RWPE2 (cell line): ENCODE measurements at regions not wholly inside any gene's neighbourhood (a gene's known extent, or its start where the extent isn't known, plus 50 kb on each side); places are given as distances from the start of the nearest gene placed in this dataset.
A peak's percentile ranks its signal among the peaks of the same experiment; 100 is the strongest.

Source experiments
- ATAC-seq: fragments of 200-7000 bp; cut with Tn5 transposase; 3 replicates; pipeline ENCODE4 v1.9.1; 2021; ENCODE audit warnings: low read depth
- DNase-seq: peaks from one replicate; pipeline ENCODE4 v3.0.0-alpha.2; 2020; ENCODE audit warnings: low spot score
- H3K27ac ChIP-seq: fragments of 450-650 bp; 2 replicates; pipeline ENCODE4 v1.5.1; 2017; ENCODE audit warnings: mild to moderate bottlenecking; ENCODE audit not compliant: poor library complexity, severe bottlenecking
- H3K27me3 ChIP-seq: fragments of 250-450 bp; sonication (Bioruptor Pico); 2 replicates; pipeline ENCODE4 v1.5.1; 2021; ENCODE audit warnings: mild to moderate bottlenecking, moderate library complexity; ENCODE audit not compliant: insufficient read depth, poor library complexity, severe bottlenecking
- H3K36me3 ChIP-seq: fragments of 250-450 bp; sonication (Bioruptor Pico); 2 replicates; pipeline ENCODE4 v1.5.1; 2020; ENCODE audit warnings: low read depth, mild to moderate bottlenecking, moderate library complexity
- H3K4me1 ChIP-seq: fragments of 250-450 bp; sonication (Bioruptor Pico); 2 replicates; pipeline ENCODE4 v1.5.1; 2021; ENCODE audit warnings: mild to moderate bottlenecking, moderate library complexity; ENCODE audit not compliant: insufficient read depth, poor library complexity, severe bottlenecking
- H3K4me3 ChIP-seq: fragments of 250-450 bp; sonication (Bioruptor Pico); 2 replicates; pipeline ENCODE4 v1.5.1; 2021; ENCODE audit warnings: mild to moderate bottlenecking, moderate library complexity; ENCODE audit not compliant: severe bottlenecking
- H3K9me3 ChIP-seq: fragments of 250-450 bp; sonication (Bioruptor Pico); 2 replicates; pipeline ENCODE4 v1.5.1; 2021; ENCODE audit warnings: mild to moderate bottlenecking, moderate library complexity; ENCODE audit not compliant: severe bottlenecking
- TF ChIP-seq, protein P1 (sequence below): fragments of 450-650 bp; IDR thresholded peaks from one replicate; pipeline ENCODE4 v1.5.1; 2017; ENCODE audit warnings: mild to moderate bottlenecking, moderate library complexity; ENCODE audit not compliant: poor library complexity, severe bottlenecking

DNA sequence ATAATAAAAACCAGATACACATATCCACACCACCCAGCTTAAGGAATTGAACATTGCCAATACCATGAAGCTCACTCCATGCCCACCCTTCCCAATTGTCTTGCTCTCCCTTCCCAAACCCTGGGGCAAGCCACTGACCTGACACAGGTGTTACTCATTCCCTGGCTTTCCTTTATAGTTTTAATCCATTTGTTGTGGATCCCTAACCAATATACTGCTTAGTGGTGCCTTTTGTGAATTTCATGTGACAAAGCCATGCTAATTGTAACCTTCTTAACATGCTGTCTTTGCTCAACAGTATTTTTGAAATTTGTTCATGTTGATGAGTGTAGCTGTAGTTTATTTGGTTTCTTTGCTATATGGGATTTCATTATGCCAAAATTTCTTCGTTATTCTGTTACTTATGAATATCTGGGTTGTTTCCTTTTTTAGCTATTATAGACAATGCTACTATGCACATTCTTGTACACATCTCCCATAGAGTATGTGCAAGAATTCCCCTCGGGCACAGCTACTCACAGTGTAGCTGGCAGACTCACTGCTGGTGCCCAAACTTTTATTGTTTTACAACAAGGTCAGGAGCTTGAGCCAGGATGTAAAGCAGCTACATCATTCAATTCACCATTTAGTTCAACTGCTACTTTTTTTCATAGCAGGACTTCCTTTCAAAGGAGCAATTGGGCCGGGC, 90.8 kb upstream of the ATL2 start:
- ATAC-seq (no peak), DNase-seq (no peak)
- Histone ChIP-seq H3K27ac (no peak overlapping the region), H3K4me3 (no peak overlapping the region), H3K27me3 (no peaks in the 10 kb centered on the region), H3K36me3 (no peaks in the 10 kb centered on the region), H3K9me3 (no peaks in the 10 kb centered on the region), H3K4me1 (no peaks in the 10 kb centered on the region)
- TF ChIP-seq, protein P1, sequence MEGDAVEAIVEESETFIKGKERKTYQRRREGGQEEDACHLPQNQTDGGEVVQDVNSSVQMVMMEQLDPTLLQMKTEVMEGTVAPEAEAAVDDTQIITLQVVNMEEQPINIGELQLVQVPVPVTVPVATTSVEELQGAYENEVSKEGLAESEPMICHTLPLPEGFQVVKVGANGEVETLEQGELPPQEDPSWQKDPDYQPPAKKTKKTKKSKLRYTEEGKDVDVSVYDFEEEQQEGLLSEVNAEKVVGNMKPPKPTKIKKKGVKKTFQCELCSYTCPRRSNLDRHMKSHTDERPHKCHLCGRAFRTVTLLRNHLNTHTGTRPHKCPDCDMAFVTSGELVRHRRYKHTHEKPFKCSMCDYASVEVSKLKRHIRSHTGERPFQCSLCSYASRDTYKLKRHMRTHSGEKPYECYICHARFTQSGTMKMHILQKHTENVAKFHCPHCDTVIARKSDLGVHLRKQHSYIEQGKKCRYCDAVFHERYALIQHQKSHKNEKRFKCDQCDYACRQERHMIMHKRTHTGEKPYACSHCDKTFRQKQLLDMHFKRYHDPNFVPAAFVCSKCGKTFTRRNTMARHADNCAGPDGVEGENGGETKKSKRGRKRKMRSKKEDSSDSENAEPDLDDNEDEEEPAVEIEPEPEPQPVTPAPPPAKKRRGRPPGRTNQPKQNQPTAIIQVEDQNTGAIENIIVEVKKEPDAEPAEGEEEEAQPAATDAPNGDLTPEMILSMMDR = no peak

DNA sequence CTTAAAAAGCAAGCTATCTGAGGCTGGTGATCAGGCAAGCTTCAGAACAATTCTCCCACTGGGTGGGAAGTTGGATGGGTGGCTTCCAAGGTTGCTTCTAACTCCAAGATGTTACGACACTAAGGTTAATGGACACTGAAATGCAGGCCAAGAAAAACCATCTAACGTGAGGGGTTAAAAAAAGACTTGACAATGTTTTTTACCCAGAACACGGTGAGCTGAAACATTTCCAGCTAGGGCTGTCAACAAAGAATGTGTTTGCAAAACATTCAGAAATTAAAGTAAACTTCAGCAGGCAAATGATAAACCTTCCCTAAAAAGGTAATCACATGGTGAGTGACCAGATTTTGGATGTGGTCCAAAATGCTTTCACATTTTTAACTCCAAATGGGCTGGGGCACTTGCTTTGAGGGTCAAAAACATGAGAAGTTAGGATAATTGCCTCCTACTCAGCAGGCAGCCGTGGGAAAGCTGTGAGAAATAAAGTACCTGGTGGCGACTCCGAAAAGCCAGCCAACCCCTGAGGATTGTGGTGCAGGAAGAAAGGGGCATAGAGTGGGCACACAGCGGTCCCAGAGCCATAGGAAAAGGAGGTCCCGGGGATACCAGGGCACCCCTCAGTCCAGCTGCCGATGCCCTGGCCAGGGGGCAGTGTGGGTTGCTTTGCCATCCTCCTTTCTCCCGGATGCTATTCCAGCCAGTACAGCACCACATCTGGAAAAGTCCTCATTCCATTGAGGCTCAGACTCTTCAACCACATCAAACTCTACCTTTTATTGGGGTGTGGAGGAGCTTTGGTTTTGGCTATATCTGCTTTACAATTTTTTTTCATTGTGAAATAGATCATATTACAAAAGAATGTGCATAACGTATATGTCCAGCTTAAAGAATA, 90.0 kb upstream of the ATL2 start:
- Histone ChIP-seq H3K9me3 (no peaks in the 10 kb centered on the region), H3K4me3 (no peak overlapping the region), H3K27ac (no peak overlapping the region), H3K27me3 (no peaks in the 10 kb centered on the region), H3K36me3 (no peaks in the 10 kb centered on the region), H3K4me1 (peaks cover 7% of the 10 kb centered on the region)
- ATAC-seq (no peak), DNase-seq (no peak)
- TF ChIP-seq, protein P1 = no peak

DNA sequence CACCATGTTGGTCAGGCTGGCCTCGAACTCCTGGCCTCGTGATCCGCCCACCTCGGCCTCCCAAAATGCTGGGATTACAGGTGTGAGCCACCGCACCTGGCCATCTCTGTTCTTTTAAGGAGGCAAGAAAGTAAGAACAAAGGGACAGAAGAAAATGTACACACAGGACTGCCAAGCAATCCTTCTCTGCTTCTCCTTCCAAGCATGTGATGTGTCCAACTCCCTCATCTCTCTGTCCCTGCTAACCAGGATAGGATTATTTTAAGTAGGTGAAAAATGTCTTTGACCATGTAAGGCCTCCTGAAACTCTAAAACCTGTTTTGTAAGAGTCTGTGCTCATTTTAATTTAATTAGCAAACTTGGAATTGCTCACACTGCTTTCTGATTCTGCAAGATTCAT, 89.3 kb upstream of the ATL2 start:
- H3K27ac ChIP-seq = no peak overlapping the region

DNA sequence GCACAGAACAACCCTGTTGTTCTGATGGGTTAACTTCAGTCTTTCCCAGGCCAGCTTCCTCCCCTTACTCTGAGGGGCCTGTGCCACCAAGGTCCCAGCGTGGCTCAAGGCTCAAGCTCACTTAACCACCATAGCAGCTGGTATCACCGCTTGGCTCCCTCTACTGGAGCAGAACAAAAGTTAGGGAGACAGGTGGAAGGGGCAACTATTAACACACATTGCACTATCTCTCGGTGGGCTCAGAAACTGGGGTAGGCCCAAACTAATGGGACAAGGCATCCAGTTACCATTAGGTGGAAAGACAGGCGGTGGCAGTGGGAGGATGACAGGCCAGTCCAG, 88.7 kb upstream of the ATL2 start:
- no peak for DNase-seq
- peaks cover 20% of the 10 kb centered on the region for H3K4me1 ChIP-seq
- no peaks in the 10 kb centered on the region for H3K27me3 ChIP-seq
- ATAC-seq = no peak
- H3K27ac ChIP-seq = no peak overlapping the region
- no peaks in the 10 kb centered on the region for H3K9me3 ChIP-seq
- H3K4me3 ChIP-seq = no peak overlapping the region
- H3K36me3 ChIP-seq = no peaks in the 10 kb centered on the region
- TF ChIP-seq, protein P1 = peak; percentile 68

More for the DNA sequence above, 89.3 kb upstream of the ATL2 start:
- ATAC-seq = no peak
- Histone ChIP-seq H3K4me3 (no peak overlapping the region), H3K4me1 (peaks cover 14% of the 10 kb centered on the region), H3K36me3 (no peaks in the 10 kb centered on the region), H3K27me3 (no peaks in the 10 kb centered on the region), H3K9me3 (no peaks in the 10 kb centered on the region)
- TF ChIP-seq, protein P1 = no peak
- DNase-seq = no peak
